Fibroblast of skin of right quadriceps (primary cell): ENCODE measurements at regions not wholly inside any gene's neighbourhood (a gene's known extent, or its start where the extent isn't known, plus 50 kb on each side); places are given as distances from the start of the nearest gene placed in this dataset.
A peak's percentile ranks its signal among the peaks of the same experiment; 100 is the strongest.
"Not testable (repeated sequence)": the region's sequence is repeated elsewhere in the genome, so short reads cannot be mapped to it uniquely, and the experiment has no call there.

ENCODE experiments used
- DNase-seq: peaks from one replicate; pipeline ENCODE4 v3.0.0-alpha.2; 2013

GRCh38 chr9:30970812-30971211 is 1413.6 kb upstream of the ACO1 start:
- no peak for DNase-seq

GRCh38 chr9:30972654-30973053 is 1411.8 kb upstream of the ACO1 start:
- no peak for DNase-seq

GRCh38 chr9:30977965-30978364 is 1406.5 kb upstream of the ACO1 start:
- DNase-seq, result no peak

GRCh38 chr9:30982301-30982700 is 1402.1 kb upstream of the ACO1 start:
- DNase-seq, result no peak

- no peak for DNase-seq
Measured at GRCh38 chr9:30995956-30996738, 1388.3 kb upstream of the ACO1 start.

- no peak for DNase-seq
Measured at GRCh38 chr9:30996761-30997160, 1387.7 kb upstream of the ACO1 start.

- DNase-seq, result no peak
Measured at GRCh38 chr9:30997291-30997690, 1387.2 kb upstream of the ACO1 start.

- DNase-seq, result no peak
Measured at GRCh38 chr9:31005086-31005665, 1379.3 kb upstream of the ACO1 start.

GRCh38 chr9:31013371-31013770 is 1371.1 kb upstream of the ACO1 start:
- no peak for DNase-seq

GRCh38 chr9:31023847-31024246 is 1360.6 kb upstream of the ACO1 start:
- DNase-seq, result no peak

GRCh38 chr9:31027678-31028077 is 1356.8 kb upstream of the ACO1 start:
- no peak for DNase-seq

GRCh38 chr9:31028137-31028536 is 1356.3 kb upstream of the ACO1 start:
- no peak for DNase-seq

- peak; percentile 61 for DNase-seq
Measured at GRCh38 chr9:31030741-31031202, 1353.7 kb upstream of the ACO1 start.

- no peak for DNase-seq
Measured at GRCh38 chr9:31032206-31032605, 1352.2 kb upstream of the ACO1 start.

GRCh38 chr9:31034311-31034710 is 1350.1 kb upstream of the ACO1 start:
- DNase-seq, result no peak

GRCh38 chr9:31040564-31040963 is 1343.9 kb upstream of the ACO1 start:
- DNase-seq, result no peak

- no peak for DNase-seq
Measured at GRCh38 chr9:31045810-31046209, 1338.6 kb upstream of the ACO1 start.

- not testable (repeated sequence) for DNase-seq
Measured at GRCh38 chr9:31061592-31061991, 1322.9 kb upstream of the ACO1 start.

GRCh38 chr9:31065691-31066090 is 1318.8 kb upstream of the ACO1 start:
- no peak for DNase-seq

- no peak for DNase-seq
Measured at GRCh38 chr9:31067418-31067817, 1317.0 kb upstream of the ACO1 start.

- no peak for DNase-seq
Measured at GRCh38 chr9:31071606-31072286, 1312.7 kb upstream of the ACO1 start.

GRCh38 chr9:31078175-31078574 is 1306.3 kb upstream of the ACO1 start:
- DNase-seq, result no peak

GRCh38 chr9:31084350-31084749 is 1300.1 kb upstream of the ACO1 start:
- no peak for DNase-seq
